Stimulated activated CD8-positive, alpha-beta memory T cell treated with anti-CD3 and anti-CD28 coated beads, Interleukin-15, amount 100 ng/mL, for 4 hours (primary cell): ENCODE measurements at regions not wholly inside any gene's neighbourhood (a gene's known extent, or its start where the extent isn't known, plus 50 kb on each side); places are given as distances from the start of the nearest gene placed in this dataset.

Experiments
- DNase-seq, 2 donors: peaks; one replicate each; pipeline ENCODE4 v3.0.0-alpha.2; 2020; ENCODE audit warnings: low read depth in 2 of 2

DNA sequence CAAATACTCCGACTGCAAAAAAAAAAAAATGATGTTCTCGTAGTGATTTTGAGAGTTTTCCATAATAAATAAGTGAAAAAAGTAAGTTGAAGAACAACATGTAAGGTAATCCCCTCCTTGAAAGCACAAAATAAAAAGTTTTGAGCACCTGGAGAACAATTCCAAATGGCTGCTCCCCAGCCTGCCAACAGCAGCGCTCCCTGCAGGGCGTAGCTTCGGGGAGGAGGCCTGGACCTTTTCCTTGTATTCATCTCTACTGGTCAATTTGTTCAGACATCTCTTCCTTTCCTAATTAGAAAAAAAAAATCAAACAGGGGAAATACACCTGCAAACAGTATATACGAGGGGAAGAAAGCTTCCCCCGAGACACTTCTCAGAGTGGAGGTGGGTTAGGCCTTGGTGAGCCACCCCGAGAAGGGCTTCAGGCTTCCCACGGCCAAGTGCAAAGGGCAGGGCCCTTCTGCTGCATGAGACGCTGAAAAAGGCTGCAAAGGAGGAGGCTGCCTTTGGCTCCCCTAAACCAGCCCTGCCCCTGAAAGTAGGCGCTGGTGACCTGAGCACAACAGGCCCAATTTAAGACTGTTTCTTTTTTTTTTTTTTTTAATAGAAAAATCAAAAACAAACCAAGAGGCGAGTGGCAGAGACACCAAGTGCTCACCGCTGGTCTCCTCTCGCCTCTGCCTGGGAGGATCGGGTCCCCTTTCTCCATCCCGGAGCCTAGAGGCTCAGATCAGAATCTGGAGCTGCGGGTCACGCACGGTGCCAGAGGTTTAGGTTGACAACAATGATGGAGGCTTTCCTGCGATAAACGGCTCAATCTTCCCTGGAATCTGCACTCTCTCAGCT is 193.1 kb upstream of the FOXF1 start:
- no peak for DNase-seq

DNA sequence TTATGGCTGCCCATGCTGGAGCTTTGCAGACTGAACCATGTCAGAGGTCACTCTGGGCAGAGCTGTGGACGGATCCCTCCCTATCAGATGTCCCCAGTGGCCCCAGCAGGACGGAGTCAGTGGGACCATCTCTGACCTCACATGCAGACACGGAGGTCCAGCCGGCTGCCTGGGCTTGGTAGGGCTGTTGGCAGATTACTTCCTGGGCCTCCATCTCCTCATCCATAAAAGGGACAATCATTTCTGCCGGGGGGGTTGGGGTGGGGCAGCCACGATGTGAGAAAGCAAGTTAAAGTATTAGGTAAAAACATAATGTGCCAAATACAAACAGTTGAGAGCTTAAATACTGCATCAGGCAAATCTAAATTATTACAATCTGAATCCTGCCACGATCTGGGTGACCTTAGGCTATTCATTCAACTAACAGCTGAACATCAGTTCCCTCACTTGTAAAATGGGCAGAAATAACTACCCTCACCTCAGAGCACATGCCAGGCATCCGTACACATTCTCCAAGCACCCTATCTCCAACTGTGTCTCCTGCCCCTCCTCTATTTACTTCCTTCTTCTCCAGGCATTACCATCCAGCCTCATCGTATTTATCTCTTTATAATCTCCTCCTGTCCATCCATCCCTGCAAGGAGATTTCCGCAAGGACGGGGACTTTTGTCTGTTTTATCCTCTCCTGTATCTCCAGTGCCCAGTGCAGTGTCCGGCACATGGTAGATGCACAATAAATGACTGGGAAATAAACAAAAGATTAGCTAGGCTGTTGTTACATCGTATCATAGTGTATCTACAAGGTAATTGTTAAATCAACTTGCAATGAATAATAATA is 192.3 kb upstream of the FOXF1 start:
- DNase-seq: no peak

DNA sequence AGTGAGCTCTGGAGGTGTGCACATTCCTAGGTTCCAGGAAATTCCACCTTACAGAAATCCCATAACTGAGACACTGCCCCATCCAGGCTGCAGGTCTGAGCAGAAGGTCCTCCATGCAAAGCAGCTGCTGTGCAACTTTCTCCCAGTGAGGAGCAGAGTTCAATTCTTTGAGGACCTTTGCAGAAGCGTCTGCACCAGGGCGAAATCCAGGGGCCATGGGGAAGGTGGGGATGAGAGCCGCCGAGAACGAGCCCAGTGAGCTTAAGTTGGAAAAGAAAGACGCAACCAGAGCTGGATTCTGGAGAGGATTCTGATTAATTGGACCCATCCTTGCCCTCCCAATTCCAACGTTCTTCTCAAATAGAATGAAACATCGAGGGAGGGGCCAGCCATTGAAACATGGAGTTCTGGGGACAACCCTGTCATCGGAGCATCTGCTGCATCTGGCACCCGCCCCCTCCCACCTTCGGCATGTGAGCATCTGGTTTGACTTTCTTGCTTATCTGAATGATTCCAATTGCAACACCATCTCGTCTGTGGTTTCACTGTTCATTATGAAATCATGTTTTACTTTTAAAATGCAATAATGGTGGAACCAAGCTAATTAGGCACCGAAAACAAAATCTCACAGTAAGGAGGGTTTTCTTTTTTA is 190.6 kb upstream of the FOXF1 start:
- DNase-seq: no peak

DNA sequence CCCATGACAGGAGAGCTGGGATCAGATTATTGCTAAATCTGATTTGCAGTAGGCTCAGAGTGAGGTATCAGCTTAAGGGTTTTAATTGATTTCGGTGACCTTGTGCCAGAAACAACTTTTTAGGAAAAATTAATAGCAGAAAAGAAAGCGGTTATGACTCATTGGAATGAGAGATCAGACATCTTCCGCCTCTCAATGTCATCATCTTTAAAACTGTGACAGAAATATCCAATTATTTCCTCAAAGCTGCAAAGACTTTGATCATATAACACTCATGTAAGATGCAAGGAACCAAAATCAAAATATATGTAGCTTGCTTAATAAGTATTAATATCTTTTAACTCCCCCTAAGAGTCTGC is 190.1 kb upstream of the FOXF1 start:
- no peak for DNase-seq

DNA sequence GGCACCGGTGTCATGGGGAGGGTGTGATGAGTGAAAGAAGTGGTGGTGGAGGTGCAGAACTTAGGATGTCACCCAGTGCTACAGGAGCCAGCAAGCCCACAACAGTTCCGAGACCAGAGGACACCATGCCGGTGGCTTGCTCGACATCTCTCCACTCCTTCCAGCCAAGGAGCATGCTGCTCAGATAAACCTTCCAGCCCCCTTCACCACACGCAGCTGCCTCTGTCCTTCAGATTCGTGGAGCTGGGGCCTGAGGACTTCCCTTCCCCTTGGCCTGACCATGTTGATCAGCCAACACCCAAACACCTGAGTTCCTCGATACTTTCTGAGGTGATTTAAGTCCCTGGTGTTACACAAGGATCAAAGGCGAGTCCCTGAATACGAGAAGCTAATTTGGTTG is 188.8 kb upstream of the FOXF1 start:
- no peak for DNase-seq

DNA sequence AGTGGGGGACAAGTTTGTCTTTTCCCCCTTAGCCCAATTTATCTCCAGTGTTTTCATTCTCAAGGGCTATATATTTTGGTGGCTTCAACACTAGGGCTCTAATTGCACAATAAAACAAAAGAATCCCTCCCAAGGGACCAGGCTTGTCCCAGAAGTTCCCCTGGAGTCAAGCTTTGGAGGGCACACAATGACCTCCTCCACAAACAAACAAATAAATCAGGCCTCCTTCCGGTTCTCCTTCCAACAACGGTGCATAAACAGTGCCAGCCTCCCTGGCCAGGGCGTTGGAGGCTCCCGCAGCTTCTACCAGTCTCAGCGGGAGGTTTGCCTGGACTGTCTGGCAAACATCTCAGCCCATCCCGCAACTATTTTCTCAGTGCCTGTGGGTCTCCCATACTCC is 188.0 kb upstream of the FOXF1 start:
- no peak for DNase-seq

DNA sequence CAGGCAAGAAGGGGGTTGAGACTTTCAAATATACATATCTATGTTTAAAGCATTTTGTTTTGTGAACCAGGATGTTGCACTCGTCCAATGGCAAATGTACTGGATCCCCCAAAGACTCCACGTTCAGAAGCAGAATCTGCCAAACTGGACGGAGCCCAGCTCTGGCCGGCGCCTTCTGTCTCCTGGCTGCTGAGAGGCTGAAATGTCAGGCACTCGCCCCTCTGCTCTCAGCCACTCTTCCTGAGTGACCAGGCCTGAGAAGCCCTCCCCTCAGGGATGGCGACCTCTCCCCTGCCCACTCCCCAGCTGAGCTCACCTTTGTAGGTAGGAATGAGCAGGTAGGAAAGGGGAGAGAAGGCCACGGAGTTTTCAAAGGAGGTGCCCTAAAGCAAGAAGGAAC is 187.5 kb upstream of the FOXF1 start:
- DNase-seq: no peak

DNA sequence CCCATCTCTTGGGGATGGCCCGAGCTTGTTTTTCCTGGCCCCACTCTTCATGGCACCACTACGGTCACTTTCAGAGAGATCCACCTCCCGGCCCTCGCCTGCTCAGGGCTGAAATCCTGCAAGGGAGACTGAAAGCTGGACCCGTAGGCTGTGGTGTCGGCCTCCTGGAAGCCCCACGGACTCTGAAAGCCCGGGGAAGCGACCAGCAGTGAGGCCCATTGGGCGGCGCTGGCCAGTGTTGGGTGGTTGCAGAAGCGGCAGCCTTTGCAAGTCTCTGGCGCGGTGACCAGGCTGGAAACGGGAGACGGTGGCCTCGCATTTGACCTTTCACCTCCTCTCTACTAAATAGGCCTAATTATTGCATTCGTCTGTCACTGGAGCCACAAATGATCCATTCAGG is 186.0 kb upstream of the FOXF1 start:
- no peak for DNase-seq

DNA sequence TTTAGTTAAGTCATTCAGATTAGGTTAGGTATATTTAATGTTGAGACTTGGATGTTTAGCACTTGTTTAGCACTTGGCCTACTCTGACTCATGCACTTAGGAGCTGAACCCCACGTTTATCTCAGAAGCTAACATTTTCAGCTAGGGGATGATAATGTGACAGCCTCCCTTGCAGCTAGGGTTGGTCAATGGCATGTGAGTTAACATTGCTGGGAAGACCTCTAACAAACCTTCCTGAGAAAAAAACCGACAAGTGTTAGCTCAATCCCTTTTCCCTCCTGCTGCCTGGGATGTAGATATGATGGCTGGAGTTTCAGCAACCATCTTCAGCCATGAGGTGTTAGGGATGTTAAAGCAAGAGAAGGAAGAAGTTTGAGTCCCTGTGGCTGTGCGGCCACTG is 185.0 kb upstream of the FOXF1 start:
- no peak for DNase-seq

DNA sequence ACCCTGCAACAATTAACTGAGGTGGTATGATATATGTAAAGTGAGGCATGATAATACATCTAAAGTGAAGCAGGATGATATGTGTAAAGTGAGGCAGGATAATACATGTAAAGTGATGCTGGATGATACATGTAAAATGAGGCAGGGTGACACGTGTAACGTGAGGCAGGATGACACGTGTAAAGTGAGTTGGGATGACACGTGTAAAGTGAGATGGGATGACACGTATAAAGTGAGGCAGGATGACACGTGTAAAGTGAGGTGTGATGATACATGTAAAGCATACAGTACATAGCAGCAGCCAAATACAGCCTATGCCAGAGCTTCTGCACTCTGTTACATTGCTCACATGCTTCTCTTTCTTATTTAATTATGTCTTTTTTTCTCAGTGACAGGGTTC is 184.4 kb upstream of the FOXF1 start:
- DNase-seq: no peak

DNA sequence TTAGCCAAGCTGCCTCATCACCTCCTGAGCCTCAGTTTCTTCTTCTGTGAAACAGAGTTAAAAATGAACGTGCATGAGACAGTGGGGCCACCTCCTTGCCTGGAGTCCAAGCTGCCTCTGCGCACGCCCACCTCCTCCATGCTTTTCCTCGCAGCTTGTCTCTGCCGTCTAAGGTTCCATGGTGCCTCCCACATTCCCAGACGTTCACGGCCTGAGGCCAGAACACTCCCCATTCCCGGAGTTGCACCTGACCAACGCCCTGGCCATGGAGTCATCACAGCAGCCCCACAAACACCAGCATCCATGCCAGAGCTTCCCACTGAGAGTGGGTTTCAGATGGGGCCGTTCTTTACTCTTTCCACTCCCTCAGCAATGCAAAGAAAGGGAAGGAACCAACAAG is 183.0 kb upstream of the FOXF1 start:
- DNase-seq: no peak

DNA sequence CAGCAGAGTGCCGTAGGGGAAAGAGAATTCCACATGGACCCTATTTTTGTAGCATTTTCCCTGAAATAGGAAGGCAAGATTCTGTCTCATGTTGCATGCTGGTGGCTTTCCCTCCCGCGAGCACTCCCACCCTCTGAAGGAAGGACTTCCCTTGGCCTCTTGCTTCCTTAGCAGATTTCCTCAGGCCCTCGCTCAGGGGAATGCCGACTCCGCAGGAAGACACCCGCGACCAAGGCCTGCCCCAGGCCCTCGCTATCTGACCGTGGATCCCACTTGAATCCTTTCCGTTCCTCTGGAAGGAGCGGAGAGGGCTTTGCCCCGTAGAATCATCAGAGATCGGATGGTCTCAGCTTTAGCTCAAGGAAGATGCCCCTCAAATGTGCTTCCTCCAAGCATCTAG is 179.4 kb upstream of the FOXF1 start:
- no peak for DNase-seq

DNA sequence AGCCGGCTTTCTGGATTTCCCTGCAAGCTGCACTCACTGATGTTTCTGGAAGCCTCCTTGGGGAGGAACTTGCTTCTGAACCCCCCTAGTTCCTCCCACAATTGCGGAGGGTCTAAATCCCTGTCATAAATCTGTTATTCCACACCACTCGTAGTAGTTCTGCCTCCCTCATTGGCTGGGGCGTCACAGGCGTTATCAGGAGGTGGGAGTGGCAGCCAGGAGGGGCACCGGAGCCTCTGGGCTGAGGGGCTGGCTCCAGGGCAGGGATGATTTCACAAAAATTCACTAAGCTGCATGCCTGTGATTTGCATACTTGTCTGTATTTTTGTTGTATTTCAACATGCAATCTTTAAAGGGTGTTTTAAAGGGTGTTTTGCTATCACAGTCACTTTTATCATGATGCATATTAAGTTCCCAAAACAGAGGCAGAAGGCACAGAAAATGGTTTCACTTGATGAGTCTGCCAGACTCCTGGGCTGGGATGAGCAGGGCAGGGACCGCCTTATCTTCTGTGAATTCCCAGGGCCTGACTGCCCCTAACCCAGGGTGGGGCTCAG is 176.2 kb upstream of the FOXF1 start:
- DNase-seq: no peak

DNA sequence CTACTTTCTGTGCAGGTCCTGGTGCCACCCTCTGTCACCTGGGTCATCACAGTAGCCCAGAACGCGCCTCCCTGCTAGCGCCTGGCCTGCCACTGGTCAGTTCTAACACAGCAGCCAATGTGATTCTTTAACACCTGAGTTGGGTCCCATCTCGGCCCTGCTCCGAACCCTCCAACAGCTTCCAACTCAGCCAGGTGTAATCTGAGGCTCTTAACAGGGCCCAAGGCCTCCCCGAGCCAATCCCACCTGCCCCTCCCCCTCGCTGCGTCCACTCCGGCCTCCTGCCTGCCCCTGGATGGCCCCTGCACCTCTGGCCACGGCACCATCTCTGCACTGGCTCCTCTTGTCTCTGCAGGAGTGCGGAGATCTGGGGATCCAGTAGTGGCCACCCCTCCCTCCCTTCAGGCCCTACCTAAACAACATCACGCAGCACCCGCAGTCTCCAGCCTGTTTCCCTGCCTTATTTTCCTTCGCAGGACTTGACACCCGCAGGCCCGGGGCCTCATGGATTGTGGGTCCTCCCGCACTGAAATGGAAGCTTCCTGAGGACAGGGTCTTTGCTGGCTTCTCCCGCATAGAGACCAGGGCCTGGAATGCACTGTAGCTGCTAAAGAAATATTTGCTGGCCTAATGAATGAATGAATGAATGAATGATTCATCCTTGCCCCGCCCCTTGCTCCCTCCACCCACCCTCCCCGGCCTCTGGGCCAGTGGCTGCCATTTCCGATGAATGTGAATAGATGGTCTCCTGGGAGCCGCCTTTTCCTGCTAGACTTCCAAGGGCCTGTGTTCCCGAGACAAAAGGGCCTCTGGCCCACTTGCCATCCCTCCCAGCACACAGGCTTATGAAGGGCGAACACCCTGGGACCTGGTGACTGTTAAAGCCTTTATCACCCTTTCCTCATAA is 174.8 kb upstream of the FOXF1 start:
- DNase-seq: no peak

DNA sequence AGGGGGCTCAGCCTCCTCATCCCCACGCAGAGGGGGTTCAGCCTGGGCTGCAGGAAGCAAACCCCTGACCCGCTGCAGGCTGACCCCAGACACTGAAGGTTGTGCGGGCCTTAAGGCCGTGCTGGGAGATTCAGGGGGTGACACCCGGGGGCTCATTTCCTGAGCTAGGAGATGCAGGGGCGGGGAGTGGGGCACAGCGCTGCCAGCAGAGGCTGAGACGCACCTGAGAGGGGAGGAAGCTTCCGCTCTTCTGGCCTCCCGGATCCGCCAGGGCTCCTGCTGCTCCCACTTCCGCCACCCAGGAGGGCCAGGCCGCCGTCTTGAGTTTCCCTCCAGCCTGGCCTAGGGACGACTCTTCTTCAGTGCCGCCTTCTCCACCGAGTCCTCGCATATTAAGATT is 173.2 kb upstream of the FOXF1 start:
- no peak for DNase-seq

DNA sequence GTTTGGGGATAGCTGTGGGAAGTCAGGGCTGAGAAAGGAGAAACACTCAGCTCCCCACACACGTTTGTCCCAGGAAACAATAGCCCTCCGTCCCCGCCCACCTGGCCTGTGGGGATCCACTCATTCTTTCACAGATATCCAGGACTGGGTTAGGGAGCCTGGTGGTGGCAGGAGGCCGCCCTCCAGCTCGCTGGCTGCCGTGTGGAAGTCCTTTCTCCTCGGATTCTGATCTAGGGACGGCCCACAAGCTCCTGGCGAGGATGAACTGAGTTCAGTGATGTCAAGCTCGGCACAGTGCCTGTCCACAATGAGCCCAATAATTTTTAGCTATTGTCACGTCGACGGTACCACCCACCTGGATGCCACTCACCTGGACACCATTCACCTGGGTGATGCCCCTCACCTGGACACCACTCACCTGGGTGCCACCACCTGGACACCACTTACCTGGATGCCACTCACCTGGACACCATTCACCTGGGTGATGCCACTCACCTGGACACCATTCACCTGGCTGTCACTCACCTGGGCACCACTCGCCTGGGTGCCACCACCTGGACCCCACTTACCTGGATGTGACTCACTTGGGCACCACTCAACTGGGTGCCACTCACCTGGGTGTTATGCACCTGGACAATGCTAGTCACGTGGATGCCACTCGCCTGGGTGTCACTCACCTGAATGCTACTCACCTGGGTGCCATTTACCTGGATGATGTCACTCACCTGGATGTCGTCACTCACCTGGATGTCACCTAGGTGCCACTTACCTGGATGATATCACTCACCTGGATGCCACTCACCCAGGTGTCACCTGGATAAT is 172.5 kb upstream of the FOXF1 start:
- no peak for DNase-seq

DNA sequence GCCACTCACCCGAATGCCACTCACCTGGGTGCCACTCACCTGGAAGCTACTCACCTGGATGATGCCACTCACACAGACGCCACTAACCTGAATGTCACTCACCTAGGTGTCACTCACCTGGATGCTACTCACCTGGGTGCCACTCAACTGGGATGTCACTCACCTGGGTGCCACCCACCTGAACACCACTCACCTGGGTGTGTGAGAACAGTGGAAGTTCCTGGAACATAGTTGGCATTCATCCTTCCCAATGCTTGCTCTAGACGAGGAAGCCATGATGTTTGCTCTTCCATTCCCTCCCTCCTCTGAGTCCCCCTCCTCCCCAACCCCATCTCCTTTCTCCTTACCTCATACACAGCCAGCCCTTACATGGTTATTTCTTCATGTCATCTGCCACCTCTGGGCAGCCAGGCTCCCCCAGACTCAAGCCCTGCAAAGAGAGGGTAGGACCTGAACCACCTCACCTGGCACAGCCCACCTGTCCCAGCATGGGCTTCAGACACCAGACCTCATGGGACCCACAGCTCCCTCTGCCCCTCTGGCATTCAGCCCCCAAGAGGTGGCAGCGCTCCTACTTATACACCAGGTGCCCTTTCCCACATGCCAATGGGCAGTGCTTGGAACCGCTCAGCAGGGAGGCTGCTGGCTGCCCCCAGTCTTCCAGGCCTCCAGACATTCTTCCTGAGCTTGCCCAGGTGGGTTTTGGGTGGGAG is 171.8 kb upstream of the FOXF1 start:
- DNase-seq: no peak

DNA sequence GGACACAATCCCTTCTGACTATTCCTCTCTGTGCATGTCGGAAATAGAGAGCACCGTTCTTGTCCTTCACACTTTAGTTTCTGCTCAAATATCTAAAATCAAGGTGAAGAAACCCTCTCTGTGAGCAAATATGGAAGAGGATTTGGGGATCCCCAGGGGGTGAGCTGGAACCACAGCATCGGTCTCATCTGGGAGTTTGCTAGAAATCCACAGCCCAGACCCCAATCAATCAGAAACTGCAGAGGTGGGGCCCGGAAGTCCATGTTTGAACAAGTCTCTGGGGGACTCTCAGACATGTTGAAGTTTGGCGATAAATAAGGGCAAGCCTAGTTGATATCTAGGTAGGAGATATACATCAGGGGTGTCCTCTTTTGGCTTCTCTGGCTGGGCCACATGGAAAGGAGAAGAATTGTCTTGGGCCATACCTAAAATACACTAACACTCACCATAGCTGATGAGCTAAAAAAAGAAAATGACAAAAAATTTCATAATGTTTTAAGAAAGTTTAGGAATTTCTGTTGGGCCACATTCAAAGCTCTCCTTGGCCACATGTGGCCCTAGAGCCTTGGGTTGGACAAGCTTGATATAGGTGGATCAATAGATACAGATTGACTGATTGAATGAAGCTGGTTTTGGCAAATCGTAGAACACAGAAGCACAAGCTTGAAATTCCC is 168.0 kb upstream of the FOXF1 start:
- DNase-seq: no peak
